ENCODE measurements at regions not wholly inside any gene's neighbourhood (a gene's known extent, or its start where the extent isn't known, plus 50 kb on each side); places are given as distances from the start of the nearest gene placed in this dataset.

DNA sequence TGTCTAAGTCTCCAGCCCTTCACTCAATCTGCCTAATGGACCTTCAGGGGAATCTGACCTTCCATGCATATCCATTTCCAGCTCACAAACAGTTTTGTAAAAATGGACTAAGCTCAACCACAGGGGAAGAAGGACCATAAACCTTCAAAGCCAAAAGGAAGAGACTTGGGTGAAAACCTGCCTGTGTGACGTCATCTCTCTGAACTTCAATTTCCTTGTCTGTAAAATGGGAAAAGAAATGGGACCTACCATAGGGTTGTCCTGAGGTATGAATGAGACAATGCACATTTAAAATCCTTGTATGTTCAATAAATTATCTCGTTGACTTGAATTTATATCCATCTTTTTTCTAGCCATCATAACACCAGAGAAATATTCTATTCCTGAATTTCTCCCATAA lies 370.7 kb downstream of the INSC start:
- Mint-ChIP-seq H3K27me3 (ENCODE audit: insufficient read depth, low read depth, poor library complexity) (no peaks in the 10 kb centered on the region), H3K4me1 (no peaks in the 10 kb centered on the region)

More for the DNA sequence above, 370.7 kb downstream of the INSC start:
- no peak overlapping the region for H3K27ac Mint-ChIP-seq
- H3K4me3 Mint-ChIP-seq = no peak overlapping the region
- Histone ChIP-seq H3K36me3 (ENCODE audit: insufficient read depth) (no peaks in the 10 kb centered on the region), H3K4me3 (no peak overlapping the region), H3K27ac (ENCODE audit: low read depth) (no peak overlapping the region), H2AFZ (no peak overlapping the region), H3K79me2 (replicated peaks; ENCODE audit: insufficient read depth) (no peaks in the 10 kb centered on the region), H3F3A (replicated peaks; ENCODE audit: low read depth) (no peaks in the 10 kb centered on the region), H3K4me1 (ENCODE audit: insufficient read depth) (no peaks in the 10 kb centered on the region), H3K9me2 (ENCODE audit: insufficient read depth) (peaks cover 18% of the 10 kb centered on the region), H4K20me1 (replicated peaks; ENCODE audit: insufficient read depth) (no peaks in the 10 kb centered on the region), H3K27me3 (ENCODE audit: insufficient read depth) (no peaks in the 10 kb centered on the region), H3K4me2 (no peak overlapping the region)
- H3K36me3 Mint-ChIP-seq (ENCODE audit: low read depth) = no peaks in the 10 kb centered on the region
- ATAC-seq (no peak), DNase-seq (ENCODE audit: low spot score) (no peak)
- TF ChIP-seq, protein P1, sequence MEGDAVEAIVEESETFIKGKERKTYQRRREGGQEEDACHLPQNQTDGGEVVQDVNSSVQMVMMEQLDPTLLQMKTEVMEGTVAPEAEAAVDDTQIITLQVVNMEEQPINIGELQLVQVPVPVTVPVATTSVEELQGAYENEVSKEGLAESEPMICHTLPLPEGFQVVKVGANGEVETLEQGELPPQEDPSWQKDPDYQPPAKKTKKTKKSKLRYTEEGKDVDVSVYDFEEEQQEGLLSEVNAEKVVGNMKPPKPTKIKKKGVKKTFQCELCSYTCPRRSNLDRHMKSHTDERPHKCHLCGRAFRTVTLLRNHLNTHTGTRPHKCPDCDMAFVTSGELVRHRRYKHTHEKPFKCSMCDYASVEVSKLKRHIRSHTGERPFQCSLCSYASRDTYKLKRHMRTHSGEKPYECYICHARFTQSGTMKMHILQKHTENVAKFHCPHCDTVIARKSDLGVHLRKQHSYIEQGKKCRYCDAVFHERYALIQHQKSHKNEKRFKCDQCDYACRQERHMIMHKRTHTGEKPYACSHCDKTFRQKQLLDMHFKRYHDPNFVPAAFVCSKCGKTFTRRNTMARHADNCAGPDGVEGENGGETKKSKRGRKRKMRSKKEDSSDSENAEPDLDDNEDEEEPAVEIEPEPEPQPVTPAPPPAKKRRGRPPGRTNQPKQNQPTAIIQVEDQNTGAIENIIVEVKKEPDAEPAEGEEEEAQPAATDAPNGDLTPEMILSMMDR (conservative IDR thresholded peaks at IDR 0.05; ENCODE audit: low read depth in 2 of 2) = no peak
- TF ChIP-seq CREB1 (CRISPR knock-in tag; IDR thresholded peaks at IDR 0.05; ENCODE audit: low read depth) (no peak), EZH2 (IDR thresholded peaks at IDR 0.05; ENCODE audit: low read depth, unreplicated experiment) (no peak), ZNF331 (CRISPR knock-in tag; IDR thresholded peaks at IDR 0.05; ENCODE audit: low read depth) (no peak), JUNB (IDR thresholded peaks at IDR 0.05; ENCODE audit: unreplicated experiment) (no peak), ZNF114 (CRISPR knock-in tag; IDR thresholded peaks at IDR 0.05) (no peak), STAT1 (IDR thresholded peaks at IDR 0.05; ENCODE audit: unreplicated experiment) (no peak), NANOG (IDR thresholded peaks at IDR 0.05; ENCODE audit: borderline replicate concordance) (no peak), EZH2phosphoT487 (IDR thresholded peaks at IDR 0.05; ENCODE audit: unreplicated experiment) (no peak), ZNF462 (CRISPR knock-in tag; IDR thresholded peaks at IDR 0.05) (no peak), POLR2AphosphoS5 (IDR thresholded peaks at IDR 0.05; ENCODE audit: low read depth) (no peak)
- TF ChIP-seq, protein P2, sequence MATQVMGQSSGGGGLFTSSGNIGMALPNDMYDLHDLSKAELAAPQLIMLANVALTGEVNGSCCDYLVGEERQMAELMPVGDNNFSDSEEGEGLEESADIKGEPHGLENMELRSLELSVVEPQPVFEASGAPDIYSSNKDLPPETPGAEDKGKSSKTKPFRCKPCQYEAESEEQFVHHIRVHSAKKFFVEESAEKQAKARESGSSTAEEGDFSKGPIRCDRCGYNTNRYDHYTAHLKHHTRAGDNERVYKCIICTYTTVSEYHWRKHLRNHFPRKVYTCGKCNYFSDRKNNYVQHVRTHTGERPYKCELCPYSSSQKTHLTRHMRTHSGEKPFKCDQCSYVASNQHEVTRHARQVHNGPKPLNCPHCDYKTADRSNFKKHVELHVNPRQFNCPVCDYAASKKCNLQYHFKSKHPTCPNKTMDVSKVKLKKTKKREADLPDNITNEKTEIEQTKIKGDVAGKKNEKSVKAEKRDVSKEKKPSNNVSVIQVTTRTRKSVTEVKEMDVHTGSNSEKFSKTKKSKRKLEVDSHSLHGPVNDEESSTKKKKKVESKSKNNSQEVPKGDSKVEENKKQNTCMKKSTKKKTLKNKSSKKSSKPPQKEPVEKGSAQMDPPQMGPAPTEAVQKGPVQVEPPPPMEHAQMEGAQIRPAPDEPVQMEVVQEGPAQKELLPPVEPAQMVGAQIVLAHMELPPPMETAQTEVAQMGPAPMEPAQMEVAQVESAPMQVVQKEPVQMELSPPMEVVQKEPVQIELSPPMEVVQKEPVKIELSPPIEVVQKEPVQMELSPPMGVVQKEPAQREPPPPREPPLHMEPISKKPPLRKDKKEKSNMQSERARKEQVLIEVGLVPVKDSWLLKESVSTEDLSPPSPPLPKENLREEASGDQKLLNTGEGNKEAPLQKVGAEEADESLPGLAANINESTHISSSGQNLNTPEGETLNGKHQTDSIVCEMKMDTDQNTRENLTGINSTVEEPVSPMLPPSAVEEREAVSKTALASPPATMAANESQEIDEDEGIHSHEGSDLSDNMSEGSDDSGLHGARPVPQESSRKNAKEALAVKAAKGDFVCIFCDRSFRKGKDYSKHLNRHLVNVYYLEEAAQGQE (IDR thresholded peaks at IDR 0.05; ENCODE audit: unreplicated experiment) = no peak
- H3K9me3 Mint-ChIP-seq = no peaks in the 10 kb centered on the region
